ENCODE measurements at regions not wholly inside any gene's neighbourhood (a gene's known extent, or its start where the extent isn't known, plus 50 kb on each side); places are given as distances from the start of the nearest gene placed in this dataset.

DNA sequence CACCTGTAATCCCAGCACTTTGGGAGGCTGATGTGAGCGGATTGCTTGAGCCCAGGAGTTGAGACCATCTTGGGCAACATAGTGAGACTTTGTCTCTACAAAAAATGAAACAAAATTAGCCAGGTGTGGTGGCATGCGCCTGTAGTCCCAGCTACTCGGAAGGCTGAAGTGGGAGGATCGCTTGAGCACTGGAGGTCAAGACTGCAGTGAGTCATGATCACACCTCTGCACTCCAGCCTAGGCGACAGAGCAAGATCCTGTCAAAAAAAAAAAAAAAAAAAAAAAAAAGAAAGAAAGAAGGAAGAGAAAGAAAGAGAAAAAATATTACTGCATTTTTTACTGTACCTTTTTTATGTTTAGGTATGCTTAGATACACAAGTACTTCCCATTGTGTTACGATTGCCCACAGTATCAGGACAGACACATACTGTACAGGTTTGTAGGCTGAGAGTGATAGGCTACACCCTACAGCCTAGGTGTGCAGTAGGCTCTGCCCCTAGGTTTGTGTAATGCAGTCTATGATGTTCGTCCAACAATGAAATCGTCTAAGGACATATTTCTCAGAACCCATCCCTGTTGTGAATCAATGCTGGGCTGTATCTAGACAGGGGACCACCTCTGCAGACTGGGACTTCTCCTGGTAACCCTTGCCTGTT lies 160.4 kb upstream of the PWP1 start:
- Histone ChIP-seq H4K20me1 (ENCODE audit: low read depth, low read length) (no peaks in the 10 kb centered on the region), H2AFZ (ENCODE audit: low read depth, low read length, severe bottlenecking) (no peak overlapping the region), H3K4me2 (ENCODE audit: low read depth, low read length, poor library complexity, severe bottlenecking) (no peak overlapping the region), H3K27ac (ENCODE audit: low read depth, low read length) (no peak overlapping the region), H3K4me3 (ENCODE audit: insufficient read depth, low read length, poor library complexity, severe bottlenecking) (no peak overlapping the region), H3K9ac (ENCODE audit: low read length) (no peak overlapping the region), H3F3A (ENCODE audit: insufficient read depth) (no peaks in the 10 kb centered on the region), H3K27me3 (ENCODE audit: low read length) (no peaks in the 10 kb centered on the region), H3K9me3 (ENCODE audit: insufficient read depth, low read length) (no peaks in the 10 kb centered on the region), H3K36me3 (ENCODE audit: low read length) (no peaks in the 10 kb centered on the region), H3K79me2 (ENCODE audit: insufficient read depth, low read length) (no peaks in the 10 kb centered on the region), H3K9me2 (replicated peaks; ENCODE audit: insufficient read depth, low read length) (no peaks in the 10 kb centered on the region)
- TF ChIP-seq CTCF (IDR thresholded peaks at IDR 0.05; ENCODE audit: insufficient read depth, low read length, poor library complexity, severe bottlenecking) = no peak
- TF ChIP-seq EZH2phosphoT487 (conservative IDR thresholded peaks at IDR 0.05; ENCODE audit: low read length) = no peak

DNA sequence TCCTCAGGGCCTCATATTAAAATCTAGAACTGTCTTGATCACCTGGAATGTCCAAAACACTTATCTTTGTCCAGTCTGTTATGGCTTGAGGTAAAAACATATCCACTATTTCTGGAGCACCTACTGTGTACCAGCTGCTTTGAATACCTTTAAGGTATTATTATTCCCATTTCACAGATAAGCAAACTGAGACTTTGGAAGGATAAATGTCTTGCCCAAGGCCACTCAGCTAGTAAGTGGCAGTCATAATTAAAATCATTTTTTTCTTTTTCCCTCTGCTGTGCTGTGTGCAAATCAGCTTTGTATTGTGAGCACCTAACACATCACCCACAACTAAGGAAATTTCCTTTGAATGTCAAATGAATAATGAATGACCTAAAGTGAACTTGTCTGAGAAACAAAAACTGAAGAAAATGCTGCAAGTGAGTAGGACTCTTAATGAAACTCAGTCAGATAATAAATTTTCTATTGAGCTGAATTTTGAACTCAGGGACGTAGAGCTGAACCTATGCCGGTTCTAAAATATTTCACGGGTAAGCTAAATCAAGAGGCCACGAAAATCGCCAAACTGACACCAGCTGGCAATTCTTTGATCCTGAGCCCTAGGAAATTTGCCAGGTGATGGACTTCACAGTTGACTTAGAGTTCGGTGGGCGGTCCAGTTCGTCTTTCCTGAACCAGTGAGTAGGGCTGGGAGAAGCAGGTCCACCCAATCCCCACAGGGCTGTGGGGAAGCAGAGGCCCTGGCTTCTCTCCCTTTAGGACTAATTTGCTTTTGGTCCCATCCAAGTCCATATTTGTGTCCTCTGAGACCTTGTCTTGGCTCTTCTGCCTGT lies 159.7 kb upstream of the PWP1 start:
- no peak overlapping the region for H3K27ac ChIP-seq (ENCODE audit: low read depth, low read length)
- no peak overlapping the region for H3K9ac ChIP-seq (ENCODE audit: low read length)
- H4K20me1 ChIP-seq (ENCODE audit: low read depth, low read length) = no peaks in the 10 kb centered on the region
- H2AFZ ChIP-seq (ENCODE audit: low read depth, low read length, severe bottlenecking) = no peak overlapping the region
- no peaks in the 10 kb centered on the region for H3K79me2 ChIP-seq (ENCODE audit: insufficient read depth, low read length)
- no peaks in the 10 kb centered on the region for H3K36me3 ChIP-seq (ENCODE audit: low read length)
- no peaks in the 10 kb centered on the region for H3K9me2 ChIP-seq (replicated peaks; ENCODE audit: insufficient read depth, low read length)
- no peak overlapping the region for H3K4me2 ChIP-seq (ENCODE audit: low read depth, low read length, poor library complexity, severe bottlenecking)
- no peak overlapping the region for H3K4me3 ChIP-seq (ENCODE audit: insufficient read depth, low read length, poor library complexity, severe bottlenecking)
- no peaks in the 10 kb centered on the region for H3K27me3 ChIP-seq (ENCODE audit: low read length)
- TF ChIP-seq CTCF (IDR thresholded peaks at IDR 0.05; ENCODE audit: insufficient read depth, low read length, poor library complexity, severe bottlenecking) (no peak), EZH2phosphoT487 (conservative IDR thresholded peaks at IDR 0.05; ENCODE audit: low read length) (no peak)
- H3F3A ChIP-seq (ENCODE audit: insufficient read depth) = no peaks in the 10 kb centered on the region
- no peaks in the 10 kb centered on the region for H3K9me3 ChIP-seq (ENCODE audit: insufficient read depth, low read length)

DNA sequence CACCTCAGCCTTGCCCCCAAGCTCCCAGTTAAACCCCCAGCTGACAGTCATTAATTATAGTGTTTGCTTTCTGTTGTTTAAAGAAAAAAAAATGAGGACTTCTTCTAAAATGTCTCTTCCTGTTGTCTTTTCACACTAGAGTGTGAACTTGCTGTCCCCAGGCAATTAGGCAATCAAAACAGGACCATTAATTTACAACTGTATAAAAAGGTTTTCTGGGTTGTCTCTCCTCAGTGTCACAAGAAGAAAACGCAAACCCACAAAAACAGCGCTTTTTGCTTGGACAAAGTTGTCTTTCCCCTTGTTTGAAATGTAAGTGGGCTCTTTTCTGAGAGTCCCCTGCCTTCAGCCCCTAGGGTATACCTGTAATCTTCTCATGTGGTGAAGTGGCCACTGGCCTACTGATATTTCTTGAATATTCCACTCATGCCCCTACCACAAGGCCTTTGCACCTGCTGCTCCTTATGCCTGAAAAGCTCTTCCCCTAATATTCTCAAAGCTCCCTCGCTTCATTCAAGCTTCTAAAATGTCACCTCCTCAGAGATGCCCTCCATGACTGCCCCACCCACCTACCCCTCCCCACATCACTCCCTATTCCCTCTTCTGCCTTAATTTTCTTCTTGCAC lies 158.9 kb upstream of the PWP1 start:
- H3K4me2 ChIP-seq (ENCODE audit: low read depth, low read length, poor library complexity, severe bottlenecking) = no peak overlapping the region

More for the DNA sequence above, 158.9 kb upstream of the PWP1 start:
- Histone ChIP-seq H3K9me3 (ENCODE audit: insufficient read depth, low read length) (no peaks in the 10 kb centered on the region), H4K20me1 (ENCODE audit: low read depth, low read length) (no peaks in the 10 kb centered on the region), H3K4me3 (ENCODE audit: insufficient read depth, low read length, poor library complexity, severe bottlenecking) (no peak overlapping the region), H3K79me2 (ENCODE audit: insufficient read depth, low read length) (no peaks in the 10 kb centered on the region), H3K9ac (ENCODE audit: low read length) (no peak overlapping the region), H3K27ac (ENCODE audit: low read depth, low read length) (no peak overlapping the region), H3K36me3 (ENCODE audit: low read length) (no peaks in the 10 kb centered on the region), H3K27me3 (ENCODE audit: low read length) (no peaks in the 10 kb centered on the region), H2AFZ (ENCODE audit: low read depth, low read length, severe bottlenecking) (no peak overlapping the region), H3K9me2 (replicated peaks; ENCODE audit: insufficient read depth, low read length) (no peaks in the 10 kb centered on the region), H3F3A (ENCODE audit: insufficient read depth) (no peaks in the 10 kb centered on the region)
- TF ChIP-seq CTCF (IDR thresholded peaks at IDR 0.05; ENCODE audit: insufficient read depth, low read length, poor library complexity, severe bottlenecking) (no peak), EZH2phosphoT487 (conservative IDR thresholded peaks at IDR 0.05; ENCODE audit: low read length) (no peak)

Data from SU-DHL-6 (cell line).